ENCODE measurements at regions not wholly inside any gene's neighbourhood (a gene's known extent, or its start where the extent isn't known, plus 50 kb on each side); places are given as distances from the start of the nearest gene placed in this dataset.

DNA sequence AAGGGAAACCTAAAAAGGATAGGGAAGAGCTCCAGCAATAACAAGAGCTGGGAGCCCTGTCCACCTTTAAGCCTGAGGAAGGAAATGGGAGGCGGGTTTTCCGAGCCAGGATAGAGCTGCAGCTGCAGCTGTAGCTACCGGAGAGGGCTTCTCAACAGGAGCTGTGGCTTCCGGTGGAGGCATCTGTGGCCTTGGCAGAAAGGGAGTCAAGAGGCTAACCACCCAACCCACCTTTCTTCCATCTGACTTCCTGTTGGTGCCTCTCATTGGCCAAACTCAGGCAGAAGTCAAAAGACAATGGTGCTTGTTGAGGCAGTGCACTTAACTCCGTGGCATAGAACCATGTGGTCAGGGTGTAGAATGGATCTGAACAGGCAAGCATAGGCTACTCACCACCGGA lies 313.1 kb upstream of the DAB1 start:
- DNase-seq (ENCODE audit: low spot score), result no peak

DNA sequence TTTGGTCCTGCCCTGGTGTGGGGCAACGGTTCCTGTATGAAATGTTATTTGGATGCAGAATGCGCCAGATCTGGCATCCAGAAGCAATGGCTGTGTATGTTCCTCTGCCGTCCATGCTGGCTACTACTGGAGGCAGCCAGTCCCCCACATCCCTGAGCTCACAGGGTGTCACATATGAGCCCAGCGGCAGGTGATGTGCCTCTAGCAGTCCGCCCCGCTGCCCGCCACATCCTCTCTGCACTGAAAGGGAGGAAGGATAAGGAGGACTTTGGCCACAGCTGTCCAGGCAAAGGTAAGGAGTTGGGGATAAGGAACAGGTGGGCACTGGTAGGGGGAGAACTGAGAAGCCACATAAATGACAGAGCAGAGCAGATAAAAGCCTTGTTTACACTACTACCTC lies 305.3 kb upstream of the DAB1 start:
- DNase-seq (ENCODE audit: low spot score), result no peak

DNA sequence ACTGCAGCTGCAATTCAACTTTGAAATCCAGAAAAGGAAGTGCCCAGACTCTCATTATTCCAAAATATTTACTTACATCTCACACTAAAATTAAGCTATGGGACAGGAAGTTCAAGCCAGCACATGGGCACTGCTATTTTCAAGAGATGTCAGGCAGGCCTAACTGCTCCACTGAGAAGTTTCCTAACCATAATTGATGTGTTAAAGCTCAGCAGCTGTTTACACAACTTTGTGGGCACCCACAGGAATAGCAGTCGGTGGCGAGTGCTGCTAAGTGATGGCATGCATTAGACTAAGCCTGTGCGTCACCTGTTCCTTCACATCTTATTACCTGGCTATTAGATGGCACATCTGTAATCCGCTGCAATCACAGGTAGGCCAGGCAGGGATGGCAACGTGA lies 303.3 kb upstream of the DAB1 start:
- DNase-seq (ENCODE audit: low spot score), result no peak

DNA sequence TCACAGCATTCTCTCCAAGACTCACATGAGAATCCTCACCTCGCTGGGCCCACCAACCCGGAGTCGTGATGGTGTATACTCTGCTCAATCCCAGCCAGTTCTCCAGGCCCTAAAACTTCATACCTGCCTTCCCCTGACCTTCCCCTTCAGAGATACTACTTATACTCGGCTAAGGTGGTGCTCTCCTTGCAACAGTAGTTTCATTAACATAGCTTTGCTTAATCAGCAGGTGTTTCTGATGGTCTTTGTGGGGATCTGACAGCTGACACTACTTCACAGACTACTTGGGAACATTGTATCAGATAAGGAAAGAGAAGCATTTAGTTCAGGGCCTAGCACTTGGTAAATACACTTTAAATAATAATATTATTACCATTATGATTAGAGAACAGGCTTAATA lies 301.5 kb upstream of the DAB1 start:
- DNase-seq (ENCODE audit: low spot score), result no peak

DNA sequence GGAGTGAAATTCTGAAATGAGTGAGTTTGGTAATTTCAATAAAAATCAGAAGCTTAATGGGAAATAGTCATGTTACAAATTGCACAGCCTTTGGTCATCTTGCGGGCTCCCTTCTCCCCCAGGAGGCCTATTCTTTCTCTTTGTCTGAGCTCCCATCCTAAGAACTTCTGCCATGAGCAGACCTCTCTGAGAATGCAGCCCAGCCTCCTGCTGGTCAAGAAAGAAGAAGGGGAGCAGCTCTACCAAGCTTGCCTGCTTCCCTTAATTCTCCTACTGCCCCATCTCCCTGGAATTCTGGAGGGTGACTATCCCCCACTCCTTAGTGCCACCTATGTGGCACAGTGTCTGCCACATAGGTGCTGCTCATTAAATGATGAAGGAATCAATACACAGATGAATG lies 300.7 kb upstream of the DAB1 start:
- DNase-seq (ENCODE audit: low spot score), result no peak

DNA sequence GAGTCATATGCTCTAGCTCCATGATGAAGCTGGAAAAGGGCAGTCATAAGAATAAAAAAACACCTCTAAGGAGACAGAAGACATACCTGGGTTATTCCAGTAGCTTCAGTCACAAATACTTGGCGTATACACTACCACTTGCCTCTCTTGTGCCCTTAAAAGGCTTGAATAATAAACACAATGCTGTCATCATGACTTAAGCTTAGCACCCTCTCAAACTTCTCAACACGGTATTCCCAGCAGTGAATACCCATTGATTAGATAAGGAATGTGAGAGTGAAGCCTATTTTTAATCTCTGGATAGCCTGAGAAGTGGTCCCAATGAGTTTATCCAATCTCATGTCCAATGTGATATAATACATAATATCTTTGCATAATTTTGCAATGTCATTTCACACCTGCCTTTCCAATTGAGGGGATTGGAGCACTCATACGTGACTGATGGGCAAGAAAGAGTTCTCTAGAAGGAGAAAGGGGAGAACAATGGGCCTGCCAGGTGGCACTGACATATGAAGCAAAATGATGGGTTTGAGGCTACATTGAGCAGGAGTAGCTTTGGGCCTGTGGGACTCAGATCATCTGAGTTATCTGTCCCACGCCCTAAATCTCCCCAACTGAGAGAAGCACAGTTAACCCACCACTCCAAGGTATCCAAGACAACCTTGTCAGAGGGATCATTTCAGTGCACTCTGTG lies 298.6 kb upstream of the DAB1 start:
- DNase-seq (ENCODE audit: low spot score), result no peak

DNA sequence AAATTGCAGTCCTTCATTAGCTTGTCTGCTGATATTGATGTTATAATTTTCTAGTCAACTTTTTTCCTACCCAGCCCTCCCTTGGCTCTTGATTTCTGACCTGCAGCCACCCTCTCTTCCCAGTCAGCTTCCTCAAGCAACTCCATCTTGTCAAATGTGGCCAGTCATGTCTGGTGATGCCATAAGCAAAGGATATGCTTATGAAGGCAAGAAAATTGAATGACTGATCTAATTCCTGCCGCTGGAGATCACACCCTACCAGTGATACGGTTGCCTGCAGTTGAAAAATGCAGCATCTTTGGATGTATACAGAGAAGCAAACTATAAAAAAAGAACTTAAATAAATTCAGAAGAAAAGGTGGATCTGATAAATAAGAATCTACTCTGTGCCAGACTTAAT lies 297.1 kb upstream of the DAB1 start:
- no peak for DNase-seq (ENCODE audit: low spot score)

DNA sequence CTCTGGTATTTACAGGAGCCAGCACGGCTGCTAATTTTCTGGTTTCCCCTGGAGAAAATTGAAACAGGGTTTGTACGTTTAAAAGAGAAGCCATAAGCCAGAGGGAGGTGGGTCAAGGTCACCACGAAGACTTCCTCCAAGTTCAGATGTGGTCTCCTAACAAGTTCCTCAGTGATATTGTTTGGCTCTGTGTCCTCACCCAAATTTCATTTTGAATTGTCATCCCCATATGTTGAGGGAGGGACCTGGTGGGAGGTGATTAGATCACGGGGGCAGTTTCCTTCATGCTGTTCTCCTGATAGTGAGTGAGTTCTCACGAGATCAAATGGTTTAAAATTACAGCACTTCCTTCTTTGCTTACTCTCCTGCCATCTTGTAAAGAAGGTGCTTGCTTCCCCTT lies 295.4 kb upstream of the DAB1 start:
- no peak for DNase-seq (ENCODE audit: low spot score)

DNA sequence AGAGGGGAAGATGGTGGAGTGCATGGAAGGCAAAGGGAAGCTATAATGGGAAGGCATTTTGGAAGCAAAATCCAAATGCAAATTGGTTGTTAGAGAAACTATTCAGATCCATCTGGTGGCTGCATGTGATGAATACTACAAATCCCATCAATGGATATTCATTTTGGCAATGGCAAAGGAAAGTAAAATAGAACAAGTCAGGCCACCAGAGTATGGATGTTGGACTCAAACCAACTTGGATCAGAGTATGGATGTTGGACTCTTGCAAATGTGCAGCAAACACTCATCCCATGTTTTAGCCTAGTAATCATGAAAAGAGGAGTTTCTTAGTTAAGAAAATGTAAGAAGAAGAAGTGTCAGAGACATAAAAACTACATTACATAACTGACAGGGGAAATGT lies 289.6 kb upstream of the DAB1 start:
- no peak for DNase-seq (ENCODE audit: low spot score)

DNA sequence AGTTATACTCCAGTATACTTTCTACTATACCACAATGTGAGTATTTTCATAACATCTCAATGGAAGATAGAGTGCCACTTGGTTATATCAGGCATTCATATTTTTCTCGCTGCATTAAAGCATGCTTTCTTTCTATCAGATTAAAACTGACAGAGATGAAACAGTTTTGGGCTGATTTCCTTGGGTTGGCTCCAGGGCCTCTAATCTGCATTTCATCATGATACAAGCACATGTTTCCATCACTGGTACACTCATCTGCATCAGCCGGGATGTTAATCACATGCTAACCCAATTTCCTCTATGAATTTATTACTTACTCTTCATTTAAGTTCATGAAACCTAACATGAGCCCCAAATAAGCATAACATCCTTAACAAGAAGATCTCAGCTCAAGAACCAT lies 289.0 kb upstream of the DAB1 start:
- DNase-seq (ENCODE audit: low spot score), result no peak

DNA sequence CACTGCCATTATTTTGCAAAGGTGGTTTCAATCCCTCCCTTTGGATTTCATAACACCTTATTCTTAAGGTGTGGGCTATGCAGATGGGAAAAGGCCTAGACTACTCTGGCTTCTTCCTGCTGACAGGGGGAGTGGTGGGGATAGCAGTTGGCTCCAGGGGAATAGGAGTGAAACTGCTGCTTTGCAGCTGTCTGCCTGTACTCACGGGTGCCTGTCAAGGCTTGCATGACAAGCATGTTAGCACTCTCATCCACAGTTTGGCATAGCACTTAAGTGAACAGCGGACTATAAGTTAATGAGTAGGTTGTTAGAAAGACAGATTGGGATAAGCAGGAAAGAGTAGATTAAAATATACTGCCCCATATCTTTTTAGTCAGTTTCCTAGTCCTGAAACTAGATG lies 287.5 kb upstream of the DAB1 start:
- no peak for DNase-seq (ENCODE audit: low spot score)

DNA sequence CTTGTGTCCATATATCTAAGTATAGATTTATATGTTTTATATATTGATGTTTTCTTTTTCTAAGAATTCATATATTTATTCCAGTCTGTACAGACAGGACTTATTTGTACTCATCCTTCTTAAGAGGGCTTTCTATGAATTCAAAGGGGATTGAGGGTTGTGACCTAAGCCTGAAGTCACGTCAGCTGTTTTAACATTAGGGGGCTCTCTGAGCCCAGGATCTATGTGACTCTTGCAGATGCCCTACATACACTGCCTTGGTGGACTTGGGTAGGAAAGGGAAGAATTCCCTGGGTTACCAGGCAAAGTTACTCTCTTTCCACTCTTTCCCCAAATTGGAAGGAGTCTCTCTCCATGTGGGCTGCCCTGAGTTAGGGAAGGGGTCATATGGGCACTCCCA lies 283.8 kb upstream of the DAB1 start:
- DNase-seq (ENCODE audit: low spot score), result no peak

DNA sequence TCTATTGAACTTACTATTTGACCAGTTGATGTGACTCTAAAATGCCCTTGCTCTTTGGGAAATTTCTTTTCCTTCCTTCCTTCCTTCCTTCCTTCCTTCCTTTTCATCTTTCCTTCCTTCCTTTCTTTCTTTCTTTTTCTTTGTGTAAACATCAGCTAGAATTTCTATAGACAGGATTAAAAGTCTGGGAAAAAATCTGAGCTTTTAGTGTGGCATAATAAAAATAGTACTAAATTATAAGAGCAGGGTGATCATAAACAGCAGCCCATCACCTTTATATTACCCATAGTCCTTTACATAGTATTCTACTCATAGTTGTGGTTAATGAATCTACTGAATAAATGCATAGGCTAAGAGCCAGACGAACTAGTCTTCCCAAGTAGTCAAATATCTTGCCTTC lies 281.0 kb upstream of the DAB1 start:
- no peak for DNase-seq (ENCODE audit: low spot score)

DNA sequence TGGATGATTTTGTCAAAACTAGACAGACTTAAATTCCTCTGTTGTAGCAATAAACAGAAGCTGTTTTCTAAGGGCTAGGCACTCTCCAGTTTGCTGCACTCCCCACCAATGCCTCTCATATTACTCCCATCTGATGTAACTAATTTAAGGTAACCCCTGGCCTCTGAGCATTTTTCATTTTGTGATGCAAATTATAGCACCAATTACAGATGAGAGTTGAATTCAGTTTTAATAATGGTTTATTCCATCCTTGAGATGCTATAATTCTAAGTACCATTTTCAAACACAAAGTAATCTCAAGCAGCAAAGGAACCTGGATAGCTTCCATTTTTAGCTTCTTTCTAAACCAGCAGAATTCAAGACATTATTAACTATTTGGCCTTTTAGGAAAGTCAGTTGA lies 280.4 kb upstream of the DAB1 start:
- DNase-seq (ENCODE audit: low spot score), result no peak

DNA sequence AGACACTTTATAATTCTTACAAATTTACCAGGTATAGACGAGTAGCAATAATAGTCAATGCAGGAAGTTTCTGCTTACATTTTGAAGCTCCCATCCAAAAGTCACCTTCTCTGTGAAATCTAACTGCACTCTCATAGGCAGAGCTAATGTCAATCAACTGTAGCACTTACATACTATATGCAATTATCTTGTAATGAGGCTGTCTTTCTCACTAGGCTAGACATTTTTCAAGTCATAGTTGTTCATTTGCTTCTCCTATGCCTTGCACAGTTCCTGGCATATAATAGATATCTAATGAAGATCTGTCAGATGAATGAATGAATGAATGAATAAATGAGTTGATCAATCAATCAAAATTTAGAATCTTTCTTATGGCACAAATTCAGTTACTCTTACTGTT lies 273.0 kb upstream of the DAB1 start:
- DNase-seq (ENCODE audit: low spot score), result no peak

DNA sequence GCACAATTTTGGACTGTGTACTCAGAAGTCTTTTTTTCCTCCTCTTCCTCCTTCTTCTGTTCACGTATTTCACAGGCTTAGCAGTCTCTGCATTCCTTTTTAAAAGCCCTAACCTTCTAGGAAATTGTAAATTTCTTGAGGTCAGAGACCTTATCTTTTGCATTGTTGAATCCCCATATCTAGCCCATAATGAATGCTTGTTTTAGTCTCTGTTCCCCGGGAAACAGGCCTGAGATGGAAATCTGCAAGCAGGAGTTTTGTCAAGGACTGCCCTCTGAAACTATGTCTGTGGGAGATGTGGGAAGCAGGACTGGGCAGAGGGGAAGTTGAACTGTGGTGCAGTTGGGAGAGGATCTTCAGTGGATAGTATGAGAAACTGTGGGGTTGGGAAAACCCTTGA lies 272.2 kb upstream of the DAB1 start:
- no peak for DNase-seq (ENCODE audit: low spot score)

DNA sequence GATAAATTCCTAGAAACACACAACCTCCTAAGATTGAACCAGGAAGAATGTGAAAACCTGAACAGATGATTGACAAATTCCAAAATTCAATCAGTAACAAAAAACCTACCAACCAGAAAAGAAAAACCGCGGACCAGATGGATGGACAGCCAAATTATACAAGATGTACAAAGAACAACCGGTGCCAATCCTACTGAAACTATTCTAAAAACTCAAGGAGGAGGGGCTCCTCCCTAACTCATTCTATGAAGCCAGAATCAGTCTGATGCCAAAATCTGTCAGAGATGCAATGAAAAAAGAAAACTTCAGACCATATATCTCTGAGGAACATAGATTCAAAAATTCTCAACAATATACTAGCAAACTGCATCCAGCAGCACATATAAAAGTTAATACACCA lies 262.4 kb upstream of the DAB1 start:
- DNase-seq (ENCODE audit: low spot score), result no peak

DNA sequence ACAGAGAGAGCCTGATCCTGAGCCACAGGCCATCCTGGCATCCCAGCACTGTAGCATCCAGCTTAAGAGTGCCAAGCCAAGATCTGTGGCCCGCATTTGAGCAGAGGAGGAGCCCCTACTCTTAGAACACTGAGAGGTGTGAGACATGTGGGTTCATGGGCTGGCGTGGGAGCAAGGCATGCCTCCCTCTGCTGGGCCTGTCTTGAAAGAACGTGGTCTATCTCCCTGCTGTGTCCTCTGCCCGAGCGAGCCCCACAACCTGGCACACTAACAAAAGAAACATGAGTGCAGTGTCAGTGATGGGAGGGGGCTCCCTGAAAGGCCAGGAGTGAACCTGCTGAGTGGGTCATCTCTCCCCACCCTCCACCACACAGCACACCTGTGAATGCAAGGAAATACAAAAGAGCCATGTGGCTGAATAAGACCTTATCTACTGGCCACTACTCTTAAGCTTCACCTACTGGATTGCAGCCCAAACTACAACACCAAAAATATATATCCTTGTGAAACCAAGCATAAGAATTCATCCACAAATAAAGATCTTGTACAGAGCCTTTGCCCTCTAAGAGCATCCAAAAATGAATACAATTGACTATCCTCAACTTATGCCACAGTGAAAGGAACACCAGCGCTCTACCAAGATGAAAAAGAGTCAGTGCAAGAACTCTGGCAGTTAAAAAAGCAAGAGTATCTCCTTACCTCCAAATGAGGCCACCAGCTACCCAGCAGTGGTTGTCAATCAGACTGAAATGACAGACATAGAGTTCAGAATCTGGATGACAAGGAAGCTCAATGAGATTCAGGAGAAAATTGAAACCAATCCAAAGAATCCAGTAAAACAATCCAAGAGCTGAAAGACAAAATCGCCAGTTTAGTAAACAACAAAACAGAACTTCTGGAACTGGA lies 259.4 kb upstream of the DAB1 start:
- DNase-seq (ENCODE audit: low spot score), result no peak

DNA sequence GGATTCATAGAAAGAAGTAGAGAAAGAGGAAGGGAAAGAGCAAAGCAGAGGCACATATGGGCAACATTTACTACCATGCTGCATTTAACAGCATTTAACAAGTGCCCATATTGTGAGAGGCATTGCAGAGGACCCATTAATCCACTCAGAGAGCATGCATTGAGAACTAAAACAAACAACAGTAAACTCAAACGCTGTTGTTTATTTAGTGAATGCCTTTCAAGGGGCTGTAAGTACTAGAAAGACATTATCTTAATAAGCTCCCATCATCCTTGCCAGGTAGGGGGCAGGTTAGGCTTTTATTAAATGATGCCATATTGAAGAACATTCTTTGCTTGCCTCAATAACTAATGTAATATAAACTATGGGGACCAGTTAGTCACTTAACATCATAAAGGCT lies 254.3 kb upstream of the DAB1 start:
- no peak for DNase-seq (ENCODE audit: low spot score)

DNA sequence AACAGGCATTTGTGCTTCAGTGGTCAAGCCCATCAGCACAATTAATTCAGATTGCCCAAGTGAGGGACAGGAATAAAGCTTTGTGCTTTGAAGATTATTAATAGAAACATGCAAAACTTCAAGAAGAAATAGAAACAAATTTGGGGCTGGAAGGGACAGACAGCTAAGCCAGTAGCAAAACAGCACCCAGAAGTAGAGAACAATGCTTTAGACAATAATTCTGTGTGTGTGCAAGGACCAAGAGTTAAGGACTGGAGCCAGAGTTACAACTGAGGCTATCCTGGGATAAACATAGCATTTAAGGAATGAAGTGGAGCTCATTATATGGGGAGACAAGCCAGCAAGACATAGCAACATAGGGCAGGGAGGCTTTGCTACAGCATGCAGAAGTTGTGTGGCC lies 251.9 kb upstream of the DAB1 start:
- DNase-seq (ENCODE audit: low spot score), result no peak

DNA sequence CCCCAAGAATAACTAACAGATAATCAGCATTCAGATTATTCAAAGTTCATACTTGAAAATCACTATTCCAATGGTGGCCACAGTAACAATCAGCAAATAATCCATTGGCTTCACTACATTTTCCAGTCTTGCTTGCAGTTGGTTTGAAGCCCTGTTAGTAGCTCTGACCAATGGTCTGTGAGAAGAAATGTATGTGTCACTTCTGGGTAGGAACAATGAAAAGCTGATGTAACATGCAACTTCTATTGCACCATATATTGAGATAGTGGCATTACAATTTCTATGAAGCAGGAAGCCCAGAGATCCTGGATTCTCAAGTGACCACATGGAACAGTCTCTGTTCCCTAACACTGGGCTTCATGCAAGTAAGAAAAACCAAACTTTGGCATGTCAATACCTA lies 250.9 kb upstream of the DAB1 start:
- no peak for DNase-seq (ENCODE audit: low spot score)

DNA sequence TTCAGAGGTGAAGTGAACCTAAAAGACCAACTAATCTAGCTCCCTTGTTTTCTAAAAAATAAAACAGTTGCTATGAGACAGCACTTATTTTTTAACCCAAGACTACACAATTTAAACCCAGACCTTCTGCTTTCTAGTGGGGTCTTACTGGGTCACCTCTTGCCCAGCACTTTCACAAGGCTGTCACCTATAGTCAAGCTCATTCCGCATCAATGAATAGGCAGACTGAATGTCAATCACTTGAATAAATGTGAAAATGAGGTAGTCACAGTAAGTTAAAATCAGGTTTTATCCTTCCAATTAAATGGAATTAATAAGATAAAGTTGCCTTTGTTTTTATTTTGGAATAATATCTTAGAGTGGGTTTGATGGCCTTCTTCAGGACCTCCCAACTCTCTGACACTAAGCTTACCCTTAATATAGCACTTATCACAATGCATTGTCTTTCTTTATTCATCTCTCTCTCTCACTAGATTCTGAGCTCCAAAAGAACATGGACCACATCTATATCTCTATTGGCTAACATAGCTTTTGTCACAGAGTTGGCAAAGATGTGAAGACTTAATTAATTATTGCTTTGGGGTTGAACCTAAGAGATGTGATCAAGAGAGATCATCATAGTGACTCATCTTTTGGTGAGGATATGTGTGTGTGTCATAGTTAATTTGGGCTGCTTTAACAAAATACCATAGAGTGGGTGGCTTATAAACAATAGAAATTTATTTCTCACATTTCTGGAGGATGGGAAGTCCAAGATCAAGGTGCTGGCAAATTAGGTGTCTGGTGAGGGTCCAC lies 248.7 kb upstream of the DAB1 start:
- DNase-seq (ENCODE audit: low spot score), result no peak

DNA sequence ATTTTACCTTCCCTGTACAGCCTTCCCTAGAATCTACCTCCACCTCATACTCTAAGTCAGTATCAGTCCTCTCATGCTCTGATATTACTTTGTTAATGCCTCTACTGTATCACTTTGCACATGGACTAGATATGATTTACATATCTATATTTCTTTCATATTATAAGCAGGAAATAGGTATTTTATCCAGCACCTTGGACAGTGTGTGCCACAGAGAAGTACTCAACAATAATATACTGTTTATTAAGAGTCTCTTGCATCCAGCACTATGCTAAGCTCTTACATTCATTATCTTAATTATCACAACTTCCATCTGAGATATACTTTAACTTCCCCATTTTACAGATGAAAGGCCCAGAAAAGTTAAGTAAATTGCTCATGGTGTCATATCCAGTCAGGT lies 247.9 kb upstream of the DAB1 start:
- no peak for DNase-seq (ENCODE audit: low spot score)

Data from HT-29 (cell line).